22Rv1 (cell line): ENCODE measurements at regions not wholly inside any gene's neighbourhood (a gene's known extent, or its start where the extent isn't known, plus 50 kb on each side); places are given as distances from the start of the nearest gene placed in this dataset.
A peak's percentile ranks its signal among the peaks of the same experiment; 100 is the strongest.

Source experiments
- H3K27ac ChIP-seq: fragments of 450-650 bp; 2 replicates; pipeline ENCODE4 v1.5.1; 2017
- ZFX ChIP-seq: fragments of 450-650 bp; IDR thresholded peaks from 2 replicates; pipeline ENCODE4 v1.6.1; 2017; ENCODE audit warnings: antibody characterized with exemption, borderline replicate concordance
- TF ChIP-seq, protein P1 (sequence below): fragments of 450-650 bp; IDR thresholded peaks from 2 replicates; pipeline ENCODE4 v1.5.1; 2017; ENCODE audit warnings: mild to moderate bottlenecking

DNA sequence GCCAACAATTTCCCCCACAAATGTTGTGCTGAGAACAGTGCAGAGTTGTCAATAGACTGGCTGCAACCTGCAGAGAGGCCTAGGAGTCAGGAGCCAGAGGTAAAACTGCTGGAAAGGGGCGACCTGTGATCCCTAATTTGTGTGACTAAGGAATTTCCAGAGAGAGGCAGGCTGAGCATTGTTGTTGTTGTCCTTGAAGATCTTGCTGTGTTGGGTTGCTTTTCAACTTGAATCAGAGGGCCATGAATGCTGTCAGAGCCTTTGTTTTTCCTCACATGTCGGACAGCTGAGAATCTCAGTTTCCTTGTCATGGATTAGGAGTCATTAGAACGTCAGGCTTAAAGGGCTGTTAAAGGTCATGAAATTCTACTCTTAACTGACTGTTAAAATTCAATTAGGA, 134.6 kb upstream of the ASTN2 start:
- TF ChIP-seq, protein P1, sequence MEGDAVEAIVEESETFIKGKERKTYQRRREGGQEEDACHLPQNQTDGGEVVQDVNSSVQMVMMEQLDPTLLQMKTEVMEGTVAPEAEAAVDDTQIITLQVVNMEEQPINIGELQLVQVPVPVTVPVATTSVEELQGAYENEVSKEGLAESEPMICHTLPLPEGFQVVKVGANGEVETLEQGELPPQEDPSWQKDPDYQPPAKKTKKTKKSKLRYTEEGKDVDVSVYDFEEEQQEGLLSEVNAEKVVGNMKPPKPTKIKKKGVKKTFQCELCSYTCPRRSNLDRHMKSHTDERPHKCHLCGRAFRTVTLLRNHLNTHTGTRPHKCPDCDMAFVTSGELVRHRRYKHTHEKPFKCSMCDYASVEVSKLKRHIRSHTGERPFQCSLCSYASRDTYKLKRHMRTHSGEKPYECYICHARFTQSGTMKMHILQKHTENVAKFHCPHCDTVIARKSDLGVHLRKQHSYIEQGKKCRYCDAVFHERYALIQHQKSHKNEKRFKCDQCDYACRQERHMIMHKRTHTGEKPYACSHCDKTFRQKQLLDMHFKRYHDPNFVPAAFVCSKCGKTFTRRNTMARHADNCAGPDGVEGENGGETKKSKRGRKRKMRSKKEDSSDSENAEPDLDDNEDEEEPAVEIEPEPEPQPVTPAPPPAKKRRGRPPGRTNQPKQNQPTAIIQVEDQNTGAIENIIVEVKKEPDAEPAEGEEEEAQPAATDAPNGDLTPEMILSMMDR, result no peak
- no peak for TF ChIP-seq ZFX
- H3K27ac ChIP-seq, result no peak overlapping the region

- no peak overlapping the region for H3K27ac ChIP-seq
Measured at GRCh38 chr9:117548556-117548955, 133.7 kb upstream of the ASTN2 start.

DNA sequence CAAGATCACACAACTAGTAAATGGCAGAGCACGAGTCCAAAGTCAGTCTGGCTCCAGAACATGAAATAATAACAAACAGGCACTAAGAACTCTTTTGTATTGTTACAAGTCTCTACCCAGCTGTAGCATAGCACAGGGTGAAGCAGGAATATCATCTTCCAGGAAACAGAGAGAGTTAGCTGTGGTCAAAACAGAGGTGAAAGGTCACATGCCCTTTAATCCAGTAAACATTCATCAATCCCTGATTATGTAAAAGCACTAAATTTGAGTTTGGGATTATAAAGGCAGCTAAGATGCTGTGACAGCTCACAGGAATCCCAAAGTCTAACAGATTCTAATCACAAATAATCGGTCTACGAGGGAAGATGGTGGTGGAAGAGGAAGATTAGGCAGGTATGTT, 133.0 kb upstream of the ASTN2 start:
- TF ChIP-seq ZFX, result no peak
- TF ChIP-seq, protein P1, result no peak
- no peak overlapping the region for H3K27ac ChIP-seq

More at GRCh38 chr9:117548556-117548955, 133.7 kb upstream of the ASTN2 start:
- TF ChIP-seq ZFX, result no peak
- TF ChIP-seq, protein P1, result no peak

DNA sequence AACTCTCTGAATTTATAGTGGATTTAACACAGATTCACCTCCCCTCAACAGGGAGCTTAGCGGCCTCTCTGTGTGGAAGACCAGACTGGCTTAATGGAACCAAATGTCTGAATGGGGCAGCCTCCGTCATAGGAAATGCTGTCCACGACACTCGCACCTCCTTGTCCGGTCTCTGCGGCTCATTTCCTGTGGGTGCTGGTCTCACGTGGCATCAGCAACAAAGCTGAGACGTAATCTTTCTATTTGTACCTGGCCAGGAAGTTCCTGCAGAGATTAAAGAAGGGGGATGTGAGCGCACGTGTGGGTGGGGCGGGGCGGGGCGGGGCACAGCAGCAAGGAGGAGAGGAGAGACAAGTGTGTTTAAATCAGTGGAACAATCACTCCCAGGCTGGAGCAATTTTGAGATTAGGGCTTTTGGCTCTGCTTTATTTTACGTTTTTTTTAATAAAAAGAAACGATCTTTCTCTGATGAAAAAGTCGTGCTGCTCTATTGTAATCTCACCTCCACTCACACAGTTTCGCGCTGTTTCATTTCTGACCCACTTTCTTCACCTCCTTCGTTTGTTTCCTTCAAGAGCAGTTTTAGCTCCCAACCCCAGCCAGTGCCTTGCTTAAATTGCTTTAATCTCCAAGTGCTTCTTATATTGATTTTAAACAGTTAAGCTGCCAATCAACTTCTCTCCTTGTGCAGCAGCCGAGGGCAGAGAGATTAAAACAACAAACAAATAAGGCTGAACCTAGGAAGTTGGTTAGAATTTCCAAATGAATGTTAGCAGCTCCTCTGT, 132.2 kb upstream of the ASTN2 start:
- no peak for TF ChIP-seq ZFX
- H3K27ac ChIP-seq, result no peak overlapping the region

- no peak for TF ChIP-seq ZFX
- TF ChIP-seq, protein P1, result peak; percentile 20
- no peak overlapping the region for H3K27ac ChIP-seq
Measured at GRCh38 chr9:117545846-117546245, 131.0 kb upstream of the ASTN2 start.

- TF ChIP-seq, protein P1, result no peak
- TF ChIP-seq ZFX, result no peak
- H3K27ac ChIP-seq, result no peak overlapping the region
Measured at GRCh38 chr9:117543089-117543488, 128.2 kb upstream of the ASTN2 start.

DNA sequence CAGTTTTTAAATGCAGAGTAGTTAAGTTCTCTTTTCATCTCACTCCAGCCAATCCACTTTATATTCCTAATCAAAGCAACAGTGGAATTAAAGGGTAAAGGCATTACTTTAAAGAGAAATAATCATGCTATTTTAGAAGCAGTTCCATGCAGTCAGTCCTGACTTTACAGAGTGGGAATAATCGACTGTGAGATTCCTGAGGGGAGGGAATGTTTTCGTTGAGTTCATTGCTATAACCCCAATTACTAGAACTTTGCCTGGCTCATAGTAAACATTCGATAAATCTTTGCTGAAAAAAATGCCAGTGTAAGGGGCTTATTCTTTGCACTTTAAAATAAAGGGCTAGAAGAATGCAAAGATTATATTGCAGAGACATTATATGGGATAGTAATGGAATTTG, 127.2 kb upstream of the ASTN2 start:
- no peak overlapping the region for H3K27ac ChIP-seq
- no peak for TF ChIP-seq ZFX
- TF ChIP-seq, protein P1, result no peak

GRCh38 chr9:117541181-117541580, 126.3 kb upstream of the ASTN2 start:
- H3K27ac ChIP-seq, result no peak overlapping the region
- TF ChIP-seq ZFX, result no peak
- TF ChIP-seq, protein P1, result no peak
